ENCODE measurements at regions not wholly inside any gene's neighbourhood (a gene's known extent, or its start where the extent isn't known, plus 50 kb on each side); places are given as distances from the start of the nearest gene placed in this dataset.

DNA sequence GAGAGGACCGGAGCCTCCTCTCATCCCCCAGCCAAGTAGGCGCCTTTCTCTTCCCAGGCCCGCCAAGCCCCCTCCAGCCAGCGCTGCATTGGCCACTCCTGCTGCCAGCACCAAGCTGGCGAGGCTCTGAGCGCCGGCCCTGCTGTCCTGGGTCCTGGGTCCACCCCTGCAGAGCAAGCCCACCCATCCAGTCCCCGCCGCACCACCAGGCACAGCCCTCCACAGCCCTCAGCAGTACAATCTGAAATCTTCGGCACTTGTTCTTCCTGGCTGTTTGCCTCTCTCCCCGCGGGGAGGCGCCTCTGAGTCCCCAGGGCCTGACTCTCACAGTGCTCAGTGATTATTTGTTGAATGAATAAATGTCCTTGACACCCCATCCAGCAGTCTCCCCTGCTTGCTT lies 236.4 kb upstream of the SGCG start:
- TF ChIP-seq, protein P1, sequence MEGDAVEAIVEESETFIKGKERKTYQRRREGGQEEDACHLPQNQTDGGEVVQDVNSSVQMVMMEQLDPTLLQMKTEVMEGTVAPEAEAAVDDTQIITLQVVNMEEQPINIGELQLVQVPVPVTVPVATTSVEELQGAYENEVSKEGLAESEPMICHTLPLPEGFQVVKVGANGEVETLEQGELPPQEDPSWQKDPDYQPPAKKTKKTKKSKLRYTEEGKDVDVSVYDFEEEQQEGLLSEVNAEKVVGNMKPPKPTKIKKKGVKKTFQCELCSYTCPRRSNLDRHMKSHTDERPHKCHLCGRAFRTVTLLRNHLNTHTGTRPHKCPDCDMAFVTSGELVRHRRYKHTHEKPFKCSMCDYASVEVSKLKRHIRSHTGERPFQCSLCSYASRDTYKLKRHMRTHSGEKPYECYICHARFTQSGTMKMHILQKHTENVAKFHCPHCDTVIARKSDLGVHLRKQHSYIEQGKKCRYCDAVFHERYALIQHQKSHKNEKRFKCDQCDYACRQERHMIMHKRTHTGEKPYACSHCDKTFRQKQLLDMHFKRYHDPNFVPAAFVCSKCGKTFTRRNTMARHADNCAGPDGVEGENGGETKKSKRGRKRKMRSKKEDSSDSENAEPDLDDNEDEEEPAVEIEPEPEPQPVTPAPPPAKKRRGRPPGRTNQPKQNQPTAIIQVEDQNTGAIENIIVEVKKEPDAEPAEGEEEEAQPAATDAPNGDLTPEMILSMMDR (IDR thresholded peaks at IDR 0.05) = no peak
- TF ChIP-seq POLR2A (IDR thresholded peaks at IDR 0.05) = no peak

All from testis (tissue), 2 donors.